ENCODE measurements at regions not wholly inside any gene's neighbourhood (a gene's known extent, or its start where the extent isn't known, plus 50 kb on each side); places are given as distances from the start of the nearest gene placed in this dataset.

- ATAC-seq (no peak), DNase-seq (ENCODE audit: low spot score) (no peak)
- intact Hi-C loops (cut with DNase I), result no loop called here
Measured at GRCh38 chr11:32310214-32310601, 125.1 kb downstream of the WT1 start.

- intact Hi-C loops (cut with DNase I), result no loop called here
- ATAC-seq, result no peak
- no peak for DNase-seq (ENCODE audit: low spot score)
Measured at GRCh38 chr11:32311346-32312065, 123.8 kb downstream of the WT1 start.

GRCh38 chr11:32312206-32312817 lies 123.0 kb downstream of the WT1 start:
- no peak for DNase-seq (ENCODE audit: low spot score)
- no peak for ATAC-seq
- intact Hi-C loops (cut with DNase I), result no loop called here

- intact Hi-C loops (cut with DNase I), result no loop called here
- ATAC-seq (peak; percentile 73), DNase-seq (ENCODE audit: low spot score) (no peak)
Measured at GRCh38 chr11:32312865-32313403, 122.4 kb downstream of the WT1 start.

GRCh38 chr11:32313477-32313876 lies 121.9 kb downstream of the WT1 start:
- DNase-seq (ENCODE audit: low spot score) (no peak), ATAC-seq (no peak)
- intact Hi-C loops (cut with DNase I), result no loop called here

- intact Hi-C loops (cut with DNase I), result no loop called here
- no peak for ATAC-seq
- DNase-seq (ENCODE audit: low spot score), result no peak
Measured at GRCh38 chr11:32315121-32315520, 120.2 kb downstream of the WT1 start.

- DNase-seq (ENCODE audit: low spot score) (no peak), ATAC-seq (no peak)
- intact Hi-C loops (cut with DNase I), result no loop called here
Measured at GRCh38 chr11:32316232-32316631, 119.1 kb downstream of the WT1 start.

GRCh38 chr11:32316858-32317642 lies 118.3 kb downstream of the WT1 start:
- DNase-seq (ENCODE audit: low spot score) (no peak), ATAC-seq (no peak)
- intact Hi-C loops (cut with DNase I), result no loop called here

- no peak for ATAC-seq
- intact Hi-C loops (cut with DNase I), result no loop called here
- no peak for DNase-seq (ENCODE audit: low spot score)
Measured at GRCh38 chr11:32317643-32318042, 117.7 kb downstream of the WT1 start.

- intact Hi-C loops (cut with DNase I), result no loop called here
- no peak for DNase-seq (ENCODE audit: low spot score)
- ATAC-seq, result no peak
Measured at GRCh38 chr11:32318071-32319055, 117.0 kb downstream of the WT1 start.

- ATAC-seq, result no peak
- no peak for DNase-seq (ENCODE audit: low spot score)
- intact Hi-C loops (cut with DNase I), result no loop called here
Measured at GRCh38 chr11:32323814-32324130, 111.6 kb downstream of the WT1 start.

- DNase-seq (ENCODE audit: low spot score) (no peak), ATAC-seq (no peak)
- intact Hi-C loops (cut with DNase I), result no loop called here
Measured at GRCh38 chr11:32325187-32325586, 110.2 kb downstream of the WT1 start.

GRCh38 chr11:32325725-32326124 lies 109.6 kb downstream of the WT1 start:
- intact Hi-C loops (cut with DNase I), result no loop called here

GRCh38 chr11:32326522-32326921 lies 108.8 kb downstream of the WT1 start:
- no peak for ATAC-seq
- DNase-seq (ENCODE audit: low spot score), result no peak
- intact Hi-C loops (cut with DNase I), result no loop called here

More at GRCh38 chr11:32325725-32326124, 109.6 kb downstream of the WT1 start:
- ATAC-seq, result no peak
- DNase-seq (ENCODE audit: low spot score), result no peak

GRCh38 chr11:32328392-32328791 lies 106.9 kb downstream of the WT1 start:
- no peak for DNase-seq (ENCODE audit: low spot score)
- intact Hi-C loops (cut with DNase I), result no loop called here
- ATAC-seq, result no peak

- DNase-seq (ENCODE audit: low spot score) (no peak), ATAC-seq (peak; percentile 63)
- intact Hi-C loops (cut with DNase I), result no loop called here
Measured at GRCh38 chr11:32331098-32331497, 104.2 kb downstream of the WT1 start.

- intact Hi-C loops (cut with DNase I), result no loop called here
- no peak for DNase-seq (ENCODE audit: low spot score)
- no peak for ATAC-seq
Measured at GRCh38 chr11:32331792-32332191, 103.5 kb downstream of the WT1 start.

GRCh38 chr11:32332990-32333319 lies 102.4 kb downstream of the WT1 start:
- DNase-seq (ENCODE audit: low spot score) (no peak), ATAC-seq (peak; percentile 15)
- intact Hi-C loops (cut with DNase I), result no loop called here

GRCh38 chr11:32333320-32333991 lies 101.9 kb downstream of the WT1 start:
- intact Hi-C loops (cut with DNase I), result no loop called here
- peak; percentile 78 for ATAC-seq
- DNase-seq (ENCODE audit: low spot score), result peak; percentile 83

All from sciatic nerve (tissue), 2 donors.